H1 (cell line): ENCODE measurements at regions not wholly inside any gene's neighbourhood (a gene's known extent, or its start where the extent isn't known, plus 50 kb on each side); places are given as distances from the start of the nearest gene placed in this dataset.

ENCODE experiments used
- CTCF ChIA-PET: fragments of 300-600 bp; sonication (Branson Sonifier 250); formaldehyde crosslinking; loops from one replicate; lab custom pipeline; 2021; ENCODE audit not compliant: partially characterized antibody; lab: Charles Lee
- POLR2A ChIA-PET: fragments of 300-600 bp; sonication (Branson Sonifier 250); formaldehyde crosslinking; loops from one replicate; lab custom pipeline; 2021; ENCODE audit warnings: inconsistent platforms; ENCODE audit not compliant: partially characterized antibody; lab: Charles Lee
- DNase-seq, 2 experiments: peaks; one replicate each; pipeline versions ENCODE4 v3.0.0 to v3.0.0-alpha.2; 2010 to 2022; ENCODE audit warnings: low spot score in 2 of 2, low read depth in 1 of 2, mixed read lengths in 1 of 2
- FAIRE-seq: peaks from 2 replicates; lab custom pipeline; 2011; peaks lifted over from hg19 to GRCh38; lab: Jason Lieb, UNC
- H2AFZ ChIP-seq: 2 replicates; pipeline ENCODE4 v1.8.1; 2012; ENCODE audit warnings: low read length, inconsistent platforms
- H2AK5ac ChIP-seq: 2 replicates; pipeline ENCODE4 v1.6.1; 2013; ENCODE audit warnings: low read depth, low read length
- H2BK120ac ChIP-seq: replicated peaks from 2 replicates; pipeline ENCODE3; 2013; ENCODE audit warnings: low read depth, low read length, inconsistent platforms
- H2BK12ac ChIP-seq: 2 replicates; pipeline ENCODE4 v1.6.1; 2013; ENCODE audit warnings: low read depth, low read length
- H2BK15ac ChIP-seq: 2 replicates; pipeline ENCODE4 v1.6.1; 2013; ENCODE audit warnings: low read length
- H2BK20ac ChIP-seq: 2 replicates; pipeline ENCODE4 v1.6.1; 2013; ENCODE audit warnings: low read length
- H2BK5ac ChIP-seq: 2 replicates; pipeline ENCODE4 v1.6.1; 2013; ENCODE audit warnings: low read depth, low read length
- H3K14ac ChIP-seq: 2 replicates; pipeline ENCODE4 v1.6.1; 2013; ENCODE audit warnings: inconsistent platforms; ENCODE audit not compliant: insufficient read length
- H3K18ac ChIP-seq: 2 replicates; pipeline ENCODE4 v1.6.1; 2013; ENCODE audit warnings: low read length; ENCODE audit errors: extremely low read depth
- H3K23ac ChIP-seq: 2 replicates; pipeline ENCODE4 v1.6.1; 2013; ENCODE audit warnings: inconsistent platforms; ENCODE audit not compliant: insufficient read length
- H3K23me2 ChIP-seq: 2 replicates; pipeline ENCODE4 v1.6.1; 2013; ENCODE audit warnings: low read depth, low read length
- H3K27ac ChIP-seq: 2 replicates; pipeline ENCODE4 v1.6.1; 2011; ENCODE audit warnings: low read depth, low read length, inconsistent platforms
- H3K27me3 ChIP-seq, 4 experiments: replicated peaks in 1 of 4; 1 replicate in 1 of 4; 2 replicates in 3 of 4; pipeline versions ENCODE4 v1.6.1 to v1.8.1; 2011 to 2013; ENCODE audit warnings: low read length in 3 of 4, mild to moderate bottlenecking in 3 of 4, inconsistent platforms in 2 of 4, mixed read lengths in 2 of 4, moderate library complexity in 1 of 4; ENCODE audit not compliant: control insufficient read depth in 3 of 4, insufficient read depth in 3 of 4; ENCODE audit errors: extremely low read depth in 1 of 4
- H3K36me3 ChIP-seq, 4 experiments: 2 replicates each; pipeline versions ENCODE4 v1.6.1 to v1.8.1; 2011 to 2013; ENCODE audit warnings: mild to moderate bottlenecking in 4 of 4, low read length in 3 of 4, moderate library complexity in 2 of 4, control low read depth in 1 of 4, inconsistent platforms in 1 of 4; ENCODE audit not compliant: insufficient read depth in 4 of 4, control insufficient read depth in 2 of 4
- H3K4ac ChIP-seq: replicated peaks from 2 replicates; pipeline ENCODE3; 2013; ENCODE audit warnings: low read length, low read depth, mixed read lengths, inconsistent platforms; ENCODE audit not compliant: insufficient read length
- H3K4me1 ChIP-seq, 4 experiments: replicated peaks in 1 of 4; 1 replicate in 1 of 4; 2 replicates in 3 of 4; pipeline versions ENCODE4 v1.6.1 to v1.8.1; 2011 to 2013; ENCODE audit warnings: low read length in 3 of 4, inconsistent platforms in 2 of 4, mixed read lengths in 1 of 4; ENCODE audit not compliant: insufficient read depth in 4 of 4, control insufficient read depth in 3 of 4
- H3K4me2 ChIP-seq, 2 experiments: 2 replicates each; pipeline versions ENCODE4 v1.6.1 to v1.8.1; 2011 to 2013; ENCODE audit warnings: low read depth in 2 of 2, low read length in 2 of 2, control low read depth in 1 of 2, inconsistent platforms in 1 of 2, mild to moderate bottlenecking in 1 of 2; ENCODE audit not compliant: insufficient read depth in 1 of 2
- H3K4me3 ChIP-seq, 4 experiments: fragments of 200-600, 300-600 bp in 1 of 4; sonication (generic), shearing (Covaris generic), sonication (Bioruptor Twin) in 1 of 4; 2 replicates each; pipeline versions ENCODE4 v1.5.1 to v1.8.1; 2011 to 2016; ENCODE audit warnings: low read length in 4 of 4, low read depth in 3 of 4, control low read depth in 2 of 4, inconsistent platforms in 2 of 4, mild to moderate bottlenecking in 2 of 4, mixed read lengths in 1 of 4, moderate library complexity in 1 of 4; ENCODE audit not compliant: insufficient read depth in 2 of 4; ENCODE audit errors: extremely low read depth in 1 of 4
- H3K56ac ChIP-seq: replicated peaks from 2 replicates; pipeline ENCODE3; 2013; ENCODE audit warnings: low read depth, mild to moderate bottlenecking, mixed read lengths, low read length, inconsistent platforms; ENCODE audit not compliant: insufficient read length
- H3K79me1 ChIP-seq: 2 replicates; pipeline ENCODE4 v1.6.1; 2013; ENCODE audit warnings: low read depth, low read length, control low read depth
- H3K79me2 ChIP-seq, 2 experiments: 2 replicates each; pipeline versions ENCODE4 v1.6.1 to v1.8.1; 2012 to 2013; ENCODE audit warnings: low read length in 2 of 2, mild to moderate bottlenecking in 2 of 2, inconsistent platforms in 1 of 2; ENCODE audit not compliant: insufficient read depth in 2 of 2, control insufficient read depth in 1 of 2
- H3K9ac ChIP-seq, 4 experiments: replicated peaks in 1 of 4; 1 replicate in 1 of 4; 2 replicates in 3 of 4; pipeline versions ENCODE4 v1.6.1 to v1.8.1; 2011 to 2013; ENCODE audit warnings: low read depth in 3 of 4, low read length in 3 of 4, control low read depth in 2 of 4, mild to moderate bottlenecking in 2 of 4, moderate library complexity in 2 of 4, inconsistent platforms in 1 of 4; ENCODE audit errors: extremely low read depth in 1 of 4
- H3K9me3 ChIP-seq, 2 experiments: 2 replicates each; pipeline versions ENCODE4 v1.6.1 to v1.8.1; 2012 to 2013; ENCODE audit warnings: mild to moderate bottlenecking in 2 of 2, moderate library complexity in 2 of 2, control low read depth in 1 of 2, inconsistent platforms in 1 of 2, low read depth in 1 of 2, low read length in 1 of 2, mixed read lengths in 1 of 2; ENCODE audit not compliant: insufficient read depth in 2 of 2
- H4K20me1 ChIP-seq, 2 experiments: replicated peaks in 1 of 2; 2 replicates each; pipeline versions ENCODE3 to v1.8.1; 2011 to 2013; ENCODE audit warnings: inconsistent platforms in 2 of 2, low read length in 2 of 2, mild to moderate bottlenecking in 1 of 2; ENCODE audit not compliant: insufficient read depth in 2 of 2, control insufficient read depth in 1 of 2
- H4K5ac ChIP-seq: 2 replicates; pipeline ENCODE4 v1.6.1; 2013; ENCODE audit warnings: low read length, low read depth, mixed read lengths, inconsistent platforms; ENCODE audit not compliant: insufficient read length
- H4K8ac ChIP-seq: 2 replicates; pipeline ENCODE4 v1.8.0; 2013; ENCODE audit warnings: mild to moderate bottlenecking, moderate library complexity, low read length, inconsistent platforms; ENCODE audit not compliant: insufficient read depth; ENCODE audit errors: extremely low read depth
- H4K91ac ChIP-seq: replicated peaks from 2 replicates; pipeline ENCODE3; 2013; ENCODE audit warnings: low read length, mixed read lengths, inconsistent platforms; ENCODE audit not compliant: insufficient read length
- BACH1 ChIP-seq: IDR thresholded peaks from 2 replicates; pipeline ENCODE4 v1.6.1; 2012; ENCODE audit warnings: low read length, improper control_type of control experiment
- BCL11A ChIP-seq, 2 experiments: IDR thresholded peaks; one replicate each; pipeline ENCODE4 v1.6.1; 2011; ENCODE audit warnings: low read depth in 2 of 2, low read length in 2 of 2, mild to moderate bottlenecking in 2 of 2
- GTF2F1 ChIP-seq: IDR thresholded peaks from 2 replicates; pipeline ENCODE4 v1.6.1; 2012; ENCODE audit warnings: low read depth, low read length, improper control_type of control experiment, borderline replicate concordance
- KDM1A ChIP-seq: fragments of 200-600, 300-600 bp; sonication (generic); IDR thresholded peaks from 2 replicates; pipeline ENCODE4 v1.7.1; 2016; ENCODE audit warnings: mild to moderate bottlenecking, low read length, borderline replicate concordance
- NANOG ChIP-seq: IDR thresholded peaks from 2 replicates; pipeline ENCODE4 v1.6.1; 2011; ENCODE audit warnings: low read length, low read depth, mild to moderate bottlenecking, inconsistent platforms; ENCODE audit not compliant: insufficient read depth, poor library complexity, severe bottlenecking
- PHF8 ChIP-seq: fragments of 200-600 bp; sonication (generic); conservative IDR thresholded peaks from 2 replicates; pipeline ENCODE4 v1.7.1; 2012; ENCODE audit warnings: low read depth, mild to moderate bottlenecking, inconsistent platforms, low read length, moderate library complexity
- SAP30 ChIP-seq: fragments of 300-600 bp; sonication (generic); IDR thresholded peaks from 2 replicates; pipeline ENCODE4 v1.7.1; 2012; ENCODE audit warnings: low read length, moderate library complexity, mild to moderate bottlenecking, inconsistent platforms; ENCODE audit not compliant: insufficient read depth, insufficient replicate concordance
- SIN3A ChIP-seq, 2 experiments: IDR thresholded peaks in 1 of 2; conservative IDR thresholded peaks in 1 of 2; 2 replicates each; pipeline ENCODE4 v1.6.1; 2011 to 2012; ENCODE audit warnings: low read length in 2 of 2, improper control_type of control experiment in 1 of 2, low read depth in 1 of 2, mild to moderate bottlenecking in 1 of 2
- SP1 ChIP-seq: IDR thresholded peaks from 2 replicates; pipeline ENCODE4 v1.6.1; 2011; ENCODE audit warnings: low read depth, low read length
- TAF7 ChIP-seq: optimal IDR thresholded peaks from 2 replicates; pipeline ENCODE3; 2011; ENCODE audit warnings: low read depth, mild to moderate bottlenecking, inconsistent platforms, low read length, moderate library complexity, borderline replicate concordance
- TCF12 ChIP-seq: IDR thresholded peaks from 2 replicates; pipeline ENCODE4 v1.6.1; 2011; ENCODE audit warnings: low read depth, mild to moderate bottlenecking, low read length
- WGBS, 2 experiments: shearing (Covaris generic) in 1 of 2; methylation state at CpG; one replicate each; pipeline versions ENCODE4 v1.1.6 to v1.1.7; 2013 to 2015; ENCODE audit warnings: low lambda C conversion rate in 2 of 2, mixed read lengths in 2 of 2, inconsistent platforms in 1 of 2, low coverage in 1 of 2, missing lambda C conversion rate in 1 of 2; ENCODE audit not compliant: insufficient replicate concordance in 2 of 2, insufficient coverage in 1 of 2, insufficient read length in 1 of 2; ENCODE audit errors: extremely low coverage in 1 of 2, missing lambda C conversion rate in 1 of 2; 5-methylcytosine and 5-hydroxymethylcytosine counted together
- TF ChIP-seq, protein P1 (sequence below): IDR thresholded peaks from 2 replicates; pipeline ENCODE4 v1.6.1; 2012; ENCODE audit warnings: inconsistent platforms
- TF ChIP-seq, protein P2 (sequence below): IDR thresholded peaks from 2 replicates; pipeline ENCODE4 v1.6.1; 2011; ENCODE audit warnings: low read length, improper control_type of control experiment

DNA sequence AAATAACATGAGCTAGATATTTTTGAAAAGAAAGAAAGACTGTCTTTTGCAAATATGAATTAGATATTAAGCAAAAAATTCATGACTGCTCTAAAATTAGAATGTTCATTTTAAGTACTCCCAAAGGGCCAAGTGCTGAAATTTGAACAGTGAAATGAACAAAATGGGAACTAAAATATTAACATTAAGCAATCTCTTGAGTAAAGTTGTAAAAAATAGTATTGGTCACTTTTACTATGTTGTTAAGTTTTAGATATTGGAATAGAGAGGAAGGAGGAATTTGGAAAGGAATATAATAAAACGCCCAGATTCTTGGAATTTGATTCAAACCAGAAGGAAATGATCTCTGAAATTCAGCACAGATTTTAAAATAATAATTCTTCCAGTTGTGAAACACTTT is 125.9 kb upstream of the ANK2 start:
- Histone ChIP-seq H2BK15ac (no peak overlapping the region), H3K23ac (no peak overlapping the region), H2AFZ (no peak overlapping the region), H3K79me2 (no peaks in the 10 kb centered on the region), H3K18ac (no peak overlapping the region), H4K20me1 (no peaks in the 10 kb centered on the region), H3K14ac (no peak overlapping the region), H2AK5ac (no peak overlapping the region), H3K36me3 (no peaks in the 10 kb centered on the region), H3K27ac (no peak overlapping the region), H3K27me3 (peaks cover 0 to 1% (median 0%) of the 10 kb centered on the region in 4 experiments; a peak in 1 of 7 replicates), H4K91ac (no peak overlapping the region), H3K4me1 (no peaks in the 10 kb centered on the region), H3K9me3 (no peaks in the 10 kb centered on the region), H3K4me3 (no peak overlapping the region), H3K23me2 (no peaks in the 10 kb centered on the region), H3K9ac (no peak overlapping the region), H4K5ac (no peak overlapping the region), H2BK120ac (no peak overlapping the region), H2BK5ac (no peak overlapping the region), H3K79me1 (no peaks in the 10 kb centered on the region), H3K56ac (no peak overlapping the region), H2BK20ac (no peak overlapping the region), H3K4ac (no peak overlapping the region), H2BK12ac (no peak overlapping the region), H3K4me2 (no peak overlapping the region), H4K8ac (no peak overlapping the region)
- ChIA-PET POLR2A (no interaction called here), CTCF (interaction anchor here (0.6 to 5.3 kb wide), 3 partner anchors 15 to 158 kb away, joined by 3 to 28 read pairs (median 7); no protein-coding TSS in a partner anchor)
- WGBS, 2 experiments = 82 to 100% methylated on average over 1 of the region's 1 CpG
- FAIRE-seq = no peak
- DNase-seq = no peak
- no peak for TF ChIP-seq PHF8
- TF ChIP-seq GTF2F1 = no peak
- TF ChIP-seq, protein P1, sequence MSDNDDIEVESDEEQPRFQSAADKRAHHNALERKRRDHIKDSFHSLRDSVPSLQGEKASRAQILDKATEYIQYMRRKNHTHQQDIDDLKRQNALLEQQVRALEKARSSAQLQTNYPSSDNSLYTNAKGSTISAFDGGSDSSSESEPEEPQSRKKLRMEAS = no peak
- TF ChIP-seq SIN3A (conservative IDR thresholded peaks at IDR 0.05 in 1 of 2, IDR thresholded peaks at IDR 0.05 in 1 of 2; ENCODE audit: low read depth in 1 of 2, low read length in 2 of 2) = no peak
- TF ChIP-seq, protein P2, sequence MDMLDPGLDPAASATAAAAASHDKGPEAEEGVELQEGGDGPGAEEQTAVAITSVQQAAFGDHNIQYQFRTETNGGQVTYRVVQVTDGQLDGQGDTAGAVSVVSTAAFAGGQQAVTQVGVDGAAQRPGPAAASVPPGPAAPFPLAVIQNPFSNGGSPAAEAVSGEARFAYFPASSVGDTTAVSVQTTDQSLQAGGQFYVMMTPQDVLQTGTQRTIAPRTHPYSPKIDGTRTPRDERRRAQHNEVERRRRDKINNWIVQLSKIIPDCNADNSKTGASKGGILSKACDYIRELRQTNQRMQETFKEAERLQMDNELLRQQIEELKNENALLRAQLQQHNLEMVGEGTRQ = no peak
- no peak for TF ChIP-seq TAF7
- no peak for TF ChIP-seq KDM1A
- TF ChIP-seq NANOG = no peak
- no peak for TF ChIP-seq BCL11A (IDR thresholded peaks at IDR 0.05; ENCODE audit: low read depth in 2 of 2, low read length in 2 of 2)
- no peak for TF ChIP-seq SAP30
- no peak for TF ChIP-seq TCF12
- TF ChIP-seq SP1 = no peak
- TF ChIP-seq BACH1 = no peak
